NAMALWA (cell line): ENCODE measurements at regions not wholly inside any gene's neighbourhood (a gene's known extent, or its start where the extent isn't known, plus 50 kb on each side); places are given as distances from the start of the nearest gene placed in this dataset.

ENCODE experiments used
- DNase-seq: peaks from one replicate; pipeline ENCODE4 v3.0.0-alpha.2; 2015; ENCODE audit warnings: low spot score

DNA sequence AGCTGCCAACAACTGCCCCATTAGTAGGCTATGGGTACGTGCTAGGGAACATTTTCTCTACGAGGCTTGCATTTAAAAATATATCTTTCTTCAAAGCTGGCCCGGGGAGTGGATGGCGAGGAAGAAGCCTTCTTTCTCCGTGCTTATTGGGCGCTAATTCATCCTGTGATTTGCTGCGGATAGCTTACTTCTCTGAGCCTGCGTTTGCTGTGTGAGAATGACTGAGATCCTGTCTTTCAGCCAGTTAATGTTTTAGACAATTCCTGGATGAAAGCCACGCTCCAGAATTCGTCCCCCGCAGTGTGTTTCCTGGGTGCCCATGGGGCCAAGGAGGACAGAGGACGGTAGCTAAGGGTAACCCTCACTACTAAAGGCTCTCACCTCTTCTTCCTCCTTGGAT lies 57.8 kb upstream of the TARBP1 start:
- no peak for DNase-seq

DNA sequence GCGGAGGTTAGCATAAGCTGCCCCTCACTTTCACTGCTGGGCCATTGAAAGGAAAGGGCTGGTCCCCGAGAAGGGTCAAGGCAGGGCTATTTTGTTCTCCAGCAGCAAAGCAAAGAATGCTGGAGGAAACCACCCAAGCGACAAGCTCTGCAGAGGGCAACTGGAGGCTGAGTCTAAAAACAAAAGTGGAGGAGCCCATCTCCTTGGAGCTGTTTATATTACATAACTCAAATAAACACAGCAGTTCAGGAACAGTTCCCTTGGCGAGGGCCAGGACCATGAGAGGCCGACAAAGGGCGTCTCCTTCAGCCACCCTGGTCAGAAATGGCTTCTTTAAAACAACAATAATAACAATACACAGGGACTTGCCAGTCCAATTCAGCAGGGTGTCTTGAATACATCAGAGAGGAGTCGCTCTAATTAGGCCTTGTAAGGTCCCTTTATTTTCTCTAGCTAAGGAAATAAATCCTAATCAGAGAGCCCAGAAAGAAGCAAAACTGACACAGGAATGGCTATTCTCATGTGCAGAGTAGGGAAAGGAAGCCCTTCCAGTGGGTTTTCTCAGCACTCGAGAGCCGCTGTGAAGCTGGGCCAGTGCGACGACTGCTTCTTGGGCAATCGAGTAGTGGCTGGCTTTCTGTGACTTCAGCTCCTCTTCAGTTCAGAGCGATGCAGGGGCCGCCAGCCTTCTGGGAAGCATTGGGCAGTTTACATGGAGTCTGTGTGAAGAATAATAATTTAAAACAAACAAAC lies 57.0 kb upstream of the TARBP1 start:
- no peak for DNase-seq

DNA sequence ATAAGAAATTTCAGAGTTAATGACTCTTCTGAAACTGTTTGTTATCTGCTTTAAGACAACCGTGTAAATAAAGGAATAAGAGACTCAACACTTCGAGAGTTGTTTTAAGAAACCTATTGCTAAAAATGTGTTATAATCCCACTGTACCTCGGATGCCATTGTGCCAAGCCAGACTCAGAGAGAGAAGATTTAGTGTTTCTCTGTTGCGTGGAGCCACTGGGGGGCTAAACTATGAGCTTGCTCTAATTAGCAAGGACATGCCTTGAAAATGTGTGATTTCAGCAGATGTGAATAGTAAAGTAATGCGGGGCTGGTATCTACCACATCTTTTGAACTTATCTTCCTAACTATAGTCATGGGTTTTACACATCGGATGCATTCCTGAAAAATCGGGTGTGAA lies 56.2 kb upstream of the TARBP1 start:
- DNase-seq = no peak

DNA sequence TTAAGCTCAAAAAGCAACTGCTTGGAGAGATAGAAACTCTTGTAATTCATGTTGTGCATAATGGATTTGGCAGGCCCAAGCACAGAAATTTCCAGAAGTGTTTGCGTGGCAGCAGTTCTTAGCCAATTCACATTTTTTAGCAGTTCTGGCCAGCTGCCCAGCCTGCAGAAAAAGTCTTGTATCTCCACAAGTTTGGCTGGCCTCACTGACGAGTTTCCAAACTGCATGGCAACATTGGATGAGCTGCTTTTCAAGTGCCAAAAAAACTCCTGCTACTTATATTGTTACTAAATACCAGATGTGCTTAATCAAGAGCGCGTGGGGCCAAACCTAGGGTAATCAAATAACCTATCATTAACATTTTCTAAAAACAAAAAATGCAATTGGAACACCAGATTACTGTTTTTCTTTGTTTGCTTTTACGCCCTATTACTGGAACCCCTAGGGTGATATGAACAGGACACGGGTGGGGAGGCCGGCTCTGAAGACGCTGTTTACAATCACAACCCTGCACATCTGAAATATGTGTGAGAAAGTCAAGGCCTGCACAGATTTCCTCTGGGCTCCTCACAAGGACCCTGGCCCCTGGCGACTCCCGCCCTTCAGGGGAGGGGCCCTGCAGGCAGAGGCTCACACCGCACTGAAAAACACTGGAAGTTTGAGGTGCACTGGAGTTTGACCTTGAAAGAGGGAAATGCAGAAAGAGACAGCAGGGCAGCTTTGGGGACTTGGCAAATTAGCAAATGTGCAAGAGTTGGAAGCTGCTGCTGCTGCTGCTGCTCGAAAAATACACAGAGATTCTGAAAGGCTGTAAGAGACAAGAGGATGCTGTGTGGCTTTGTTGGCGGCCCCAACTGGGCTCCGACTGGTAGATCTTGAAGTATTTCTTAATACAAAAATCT lies 55.2 kb upstream of the TARBP1 start:
- DNase-seq = no peak

DNA sequence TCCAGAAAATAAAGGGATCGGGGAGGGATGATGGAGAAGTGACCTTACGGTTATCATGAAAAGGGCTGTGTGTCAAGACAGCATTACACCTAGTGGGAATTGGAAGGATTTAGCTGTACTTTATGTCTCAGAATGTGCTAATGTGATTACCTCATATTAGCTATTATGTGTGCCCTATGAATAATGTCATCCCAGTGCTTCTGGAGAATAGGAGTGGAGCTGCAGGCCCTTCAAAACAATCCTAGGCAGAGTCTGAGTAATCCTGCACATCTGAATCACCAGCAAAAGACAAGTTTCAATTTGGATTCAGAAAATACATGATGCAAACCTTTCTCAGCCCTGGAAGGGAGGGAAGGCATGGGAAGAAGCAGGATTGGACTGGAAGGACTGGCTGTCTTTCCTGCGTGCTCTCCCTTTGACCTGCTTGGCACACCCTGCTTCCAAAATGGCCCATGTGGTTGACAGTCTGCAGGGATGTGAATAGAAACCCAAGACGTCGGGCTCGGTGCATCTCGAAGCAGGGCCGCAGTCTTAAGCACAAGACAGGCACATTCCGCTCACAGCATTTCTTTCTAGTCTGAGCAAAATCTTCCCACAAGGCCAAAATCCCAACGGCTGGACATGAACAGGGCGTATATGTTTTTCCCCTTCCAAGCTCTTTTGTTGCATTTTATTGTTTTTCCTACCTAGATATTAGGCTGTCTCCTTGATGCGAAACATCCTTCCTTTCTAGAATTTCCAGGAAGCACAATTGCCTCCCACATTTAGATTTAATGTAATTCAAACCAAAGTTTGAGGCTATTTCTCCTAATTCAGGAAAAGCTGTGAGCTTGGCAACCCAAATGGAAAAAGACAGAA lies 54.3 kb upstream of the TARBP1 start:
- DNase-seq = no peak

DNA sequence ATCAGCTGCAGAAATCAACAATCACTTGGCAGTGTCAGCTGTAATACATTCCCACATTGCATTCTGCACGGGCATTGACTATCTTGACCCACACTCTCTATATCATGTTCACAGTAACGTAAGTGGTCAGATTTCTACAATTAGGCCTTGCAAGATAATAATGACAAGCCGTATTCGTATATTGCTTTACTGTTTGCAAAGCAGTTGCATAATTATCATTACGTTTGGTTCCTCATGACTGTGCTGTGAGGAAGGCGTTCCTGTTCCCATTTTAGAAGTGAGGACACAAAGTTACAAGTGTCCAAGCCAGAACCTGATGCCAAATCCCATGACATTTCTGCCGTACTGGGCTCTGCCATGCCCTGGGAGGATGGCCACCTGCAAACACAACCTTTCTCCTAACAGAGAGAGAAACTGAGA lies 53.5 kb upstream of the TARBP1 start:
- no peak for DNase-seq

DNA sequence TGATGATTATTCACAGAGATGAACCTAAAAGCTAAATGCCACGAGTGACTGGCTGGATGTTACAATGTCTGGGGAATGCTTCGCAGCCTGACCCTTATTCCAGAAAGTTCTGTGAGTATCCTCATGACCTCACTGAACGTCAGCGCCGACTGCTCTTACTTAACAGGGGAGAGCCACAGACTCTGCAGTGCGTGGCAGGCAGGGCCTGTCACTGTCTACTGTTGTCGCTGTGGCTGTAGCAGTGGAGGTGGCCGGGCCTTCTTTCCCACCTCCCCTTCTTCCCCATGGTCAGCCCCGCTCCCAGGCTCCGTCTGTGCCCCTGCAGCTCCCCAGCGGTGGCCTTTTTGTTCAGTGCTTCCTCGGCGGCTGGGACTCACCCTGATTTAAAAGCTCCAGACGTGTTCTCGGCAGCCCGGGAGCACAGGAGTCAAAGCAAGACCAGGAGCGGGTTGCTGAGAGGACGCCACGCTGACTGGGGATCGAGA lies 52.2 kb upstream of the TARBP1 start:
- DNase-seq = no peak

DNA sequence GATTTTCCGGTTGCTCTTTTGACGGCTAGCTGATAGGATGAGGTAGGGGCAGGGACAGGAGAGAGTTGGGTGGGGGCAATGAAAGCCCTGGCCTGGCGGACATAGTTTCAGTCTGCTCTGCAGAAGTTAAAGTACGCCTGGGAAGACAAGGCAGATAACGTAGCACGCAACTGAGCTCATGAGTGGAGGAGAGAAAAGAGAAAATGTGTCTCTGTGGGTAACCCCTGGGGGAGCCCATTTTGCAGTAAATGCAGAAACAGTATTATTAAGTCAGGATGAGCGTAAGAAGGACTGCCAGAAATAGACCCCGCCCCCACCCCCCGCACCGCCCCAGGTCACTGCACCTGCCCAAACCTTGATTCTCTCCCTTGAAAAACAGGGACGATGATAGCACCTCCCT lies 51.7 kb upstream of the TARBP1 start:
- no peak for DNase-seq

DNA sequence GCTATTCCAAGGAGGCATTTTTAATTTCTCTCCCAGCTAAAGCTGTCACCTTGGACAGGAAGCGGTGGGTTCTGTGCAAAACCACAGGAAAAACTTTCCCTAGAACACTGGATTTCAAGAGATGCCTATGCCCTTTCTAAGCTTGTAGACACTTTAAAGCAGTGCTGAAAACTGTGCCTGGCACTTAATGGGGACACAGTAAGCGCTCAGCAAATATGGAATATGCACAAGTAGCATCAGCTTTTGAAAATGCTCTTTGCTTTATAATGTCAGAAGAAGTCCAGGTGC lies 50.9 kb upstream of the TARBP1 start:
- no peak for DNase-seq

DNA sequence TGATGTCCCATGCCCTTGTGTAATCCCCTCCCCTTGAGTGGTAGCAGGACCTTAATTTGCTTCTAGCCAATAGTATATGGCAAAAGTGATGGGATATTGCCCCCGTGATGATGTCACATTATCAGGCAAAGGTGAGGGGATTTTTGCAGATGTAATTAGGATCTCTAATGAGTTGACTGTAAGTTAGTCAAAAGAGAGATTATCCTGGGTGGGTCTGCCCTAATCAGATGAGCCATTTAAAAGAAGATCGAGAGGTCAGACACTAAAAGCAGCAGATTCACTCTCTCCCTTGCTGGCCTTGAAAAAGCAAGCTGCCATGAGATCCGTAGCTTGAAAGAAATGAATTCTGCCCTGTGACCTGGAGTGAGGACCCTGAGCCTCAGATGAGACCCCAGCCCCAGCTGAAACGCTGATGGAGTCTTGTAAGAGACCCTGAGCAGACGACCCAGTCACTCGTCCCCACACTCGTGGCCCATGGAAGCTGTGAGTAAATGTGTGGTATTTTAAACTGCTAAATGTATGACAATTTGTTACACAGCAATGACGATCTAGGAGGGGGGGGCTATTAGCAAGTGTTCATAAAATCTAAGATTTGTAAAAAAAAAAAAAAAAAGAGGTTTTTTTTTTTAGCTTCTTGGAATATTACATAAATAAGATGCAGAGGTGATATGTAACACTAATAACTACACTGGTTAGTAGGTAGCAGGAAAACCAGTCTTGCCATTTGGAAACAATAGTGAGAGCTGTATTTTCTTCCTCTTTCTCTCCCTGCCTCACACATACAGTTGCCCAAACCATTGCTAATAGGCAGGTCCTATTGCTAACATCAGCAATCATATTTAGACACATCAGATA lies 50.3 kb upstream of the TARBP1 start:
- no peak for DNase-seq
